ENCODE measurements at regions not wholly inside any gene's neighbourhood (a gene's known extent, or its start where the extent isn't known, plus 50 kb on each side); places are given as distances from the start of the nearest gene placed in this dataset.

- H3K27ac Mint-ChIP-seq: no peak overlapping the region
Observed at GRCh38 chr12:25896981-25897380, 61.5 kb upstream of the RASSF8 start.

More at GRCh38 chr12:25896981-25897380, 61.5 kb upstream of the RASSF8 start:
- H4K91ac ChIP-seq (ENCODE audit: insufficient read length, low read depth, low read length): no peak overlapping the region
- no peak overlapping the region for H4K8ac ChIP-seq (replicated peaks; ENCODE audit: insufficient read length, low read depth, low read length)
- no peaks in the 10 kb centered on the region for H3K79me2 ChIP-seq (ENCODE audit: insufficient read depth, low read length)
- H3K9me3 Mint-ChIP-seq: peaks cover 9 to 14% of the 10 kb centered on the region in 2 experiments
- H4K20me1 ChIP-seq (ENCODE audit: control insufficient read depth, insufficient read depth, insufficient read length): no peaks in the 10 kb centered on the region
- H3K4me1 Mint-ChIP-seq: no peaks in the 10 kb centered on the region
- no peak overlapping the region for H3K18ac ChIP-seq (ENCODE audit: insufficient read length, low read depth, low read length)
- no peak overlapping the region for H3K4me2 ChIP-seq (ENCODE audit: insufficient read depth, insufficient read length, low read length)
- peaks cover 7 to 11% (median 9%) of the 10 kb centered on the region in 3 experiments; a peak in 5 of 7 replicates for H3K36me3 Mint-ChIP-seq (ENCODE audit: insufficient read depth in 1 of 3, low read depth in 3 of 3)
- no peaks in the 10 kb centered on the region for H3K27me3 ChIP-seq (ENCODE audit: insufficient read depth, low read length)
- no peak overlapping the region for H3K27ac ChIP-seq (ENCODE audit: insufficient read length, low read depth, low read length)
- no CpG with 5 or more reads among the region's 2 CpGs for WGBS (ENCODE audit: extremely low coverage, insufficient read length, low lambda C conversion rate)
- H3K56ac ChIP-seq (ENCODE audit: insufficient read length, low read depth, low read length): no peak overlapping the region
- H2BK120ac ChIP-seq (ENCODE audit: low read depth, low read length, poor library complexity, severe bottlenecking): no peak overlapping the region
- H2AFZ ChIP-seq (ENCODE audit: low read length): no peak overlapping the region
- TF ChIP-seq CTCF (conservative IDR thresholded peaks at IDR 0.05): no peak
- no peak overlapping the region for H3T11ph ChIP-seq (ENCODE audit: low read length)
- H3K4me1 ChIP-seq (ENCODE audit: insufficient read depth, low read length): no peaks in the 10 kb centered on the region
- H2BK20ac ChIP-seq (ENCODE audit: low read depth, low read length, poor library complexity, severe bottlenecking): no peak overlapping the region
- no peaks in the 10 kb centered on the region for H3K27me3 Mint-ChIP-seq (ENCODE audit: low read depth)
- H2BK5ac ChIP-seq (ENCODE audit: insufficient read length, low read length): no peak overlapping the region
- H3K9ac ChIP-seq (ENCODE audit: extremely low read depth, insufficient read length, low read length): no peak overlapping the region
- no peak overlapping the region for H4K5ac ChIP-seq (ENCODE audit: insufficient read length, low read depth, low read length)
- H3K79me1 ChIP-seq (ENCODE audit: insufficient read depth, low read depth, low read length, poor library complexity, severe bottlenecking): no peaks in the 10 kb centered on the region
- no peak overlapping the region for H2AK5ac ChIP-seq (ENCODE audit: insufficient read length, low read length)
- DNase-seq: no peak
- no peaks in the 10 kb centered on the region for H3K23me2 ChIP-seq (ENCODE audit: insufficient read length, low read depth, low read length, poor library complexity, severe bottlenecking)
- H2BK12ac ChIP-seq (ENCODE audit: insufficient read length, low read depth, low read length): no peak overlapping the region
- no peak overlapping the region for H3K23ac ChIP-seq (ENCODE audit: insufficient read length, low read depth, low read length)
- H2BK15ac ChIP-seq (ENCODE audit: low read depth, low read length): no peak overlapping the region
- no peaks in the 10 kb centered on the region for H3K9me3 ChIP-seq (ENCODE audit: control insufficient read depth, low read depth, low read length)
- H3K14ac ChIP-seq (ENCODE audit: insufficient read depth, low read length): no peak overlapping the region
- H3K4me3 Mint-ChIP-seq: no peak overlapping the region
- no peak overlapping the region for H3K4ac ChIP-seq (ENCODE audit: low read depth, low read length)
